Adrenal gland (tissue), 9 donors: ENCODE measurements at regions not wholly inside any gene's neighbourhood (a gene's known extent, or its start where the extent isn't known, plus 50 kb on each side); places are given as distances from the start of the nearest gene placed in this dataset.

ENCODE experiments used
- DNase-seq, 7 donors: peaks; one replicate each; pipeline ENCODE4 v3.0.0-alpha.2; 2019 to 2020
- H3K27ac ChIP-seq, 5 donors: fragments of 200-600 bp; sonication (generic) in 4 of 5; 1 replicate in 3 of 5; 2 replicates in 2 of 5; pipeline versions ENCODE4 v1.5.1 to v1.8.0; 2016 to 2020; ENCODE audit warnings: mild to moderate bottlenecking in 1 of 5
- H3K27me3 ChIP-seq: fragments of 200-600 bp; 2 replicates; pipeline ENCODE4 v1.8.0; 2021
- H3K36me3 ChIP-seq, 2 donors: fragments of 200-600 bp; replicated peaks in 1 of 2; 1 replicate in 1 of 2; 2 replicates in 1 of 2; pipeline versions ENCODE4 v1.5.1 to v1.8.0; 2018 to 2022
- H3K4me1 ChIP-seq, 2 donors: fragments of 200-600 bp; replicated peaks in 1 of 2; 1 replicate in 1 of 2; 2 replicates in 1 of 2; pipeline versions ENCODE4 v1.5.1 to v1.8.0; 2018 to 2021
- H3K4me3 ChIP-seq, 4 donors: fragments of 200-600 bp; sonication (generic) in 3 of 4; one replicate each; pipeline ENCODE4 v1.5.1; 2016 to 2018
- H3K9me3 ChIP-seq, 3 donors: fragments of 200-600 bp; sonication (generic) in 1 of 3; replicated peaks in 1 of 3; 1 replicate in 2 of 3; 2 replicates in 1 of 3; pipeline versions ENCODE4 v1.5.1 to v1.8.0; 2016 to 2021
- CTCF ChIP-seq, 6 experiments: fragments of 450-650 bp in 4 of 6; fragments of 200-600 bp in 2 of 6; sonication (generic) in 1 of 6; IDR thresholded peaks; 1 replicate in 5 of 6; 2 replicates in 1 of 6; pipeline versions ENCODE4 v1.5.1 to v1.8.0; 2016 to 2021; ENCODE audit warnings: antibody characterized with exemption in 6 of 6, mild to moderate bottlenecking in 2 of 6, moderate library complexity in 1 of 6
- POLR2A ChIP-seq, 2 donors: fragments of 450-650 bp; IDR thresholded peaks; one replicate each; pipeline ENCODE4 v1.6.1; 2017; ENCODE audit warnings: antibody characterized with exemption in 2 of 2, mild to moderate bottlenecking in 2 of 2, moderate library complexity in 1 of 2
- WGBS, 4 donors: extraction: QIAGEN DNeasy Blood & Tissue Kit in 2 of 4; methylation state at CpG; one replicate each; pipeline versions ENCODE4 v1.1.5 to v1.1.7; 2013 to 2017; 5-methylcytosine and 5-hydroxymethylcytosine counted together
- intact Hi-C, 2 donors: fragments of 100-400 bp; cut with DNase I; formaldehyde crosslinking; loops; one replicate each; pipeline versions ENCODE4 v1.14.1 to v1.15.0; 2022 to 2023
- donor health status: healthy with polysubstance abuse.
- donor health status: Bipolar disorder and iron deficiency.
- donor health status: DM: yes; HTN: yes; CAD: no.
- donor health status: DM: no; HTN: no; CAD: no.
- donor health status: DM: no; HTN: no; CAD: no.

GRCh38 chr4:129968366-129968765 is 872.4 kb downstream of the C4orf33 start:
- Histone ChIP-seq H3K27me3 (no peaks in the 10 kb centered on the region), H3K36me3 (no peaks in the 10 kb centered on the region), H3K9me3 (no peaks in the 10 kb centered on the region), H3K4me1 (no peaks in the 10 kb centered on the region), H3K4me3 (no peak overlapping the region), H3K27ac (no peak overlapping the region)
- no peak for DNase-seq
- WGBS, 4 donors, result 73 to 85% (median 77%) methylated on average over 3 of the region's 3 CpGs
- intact Hi-C loops, result no loop called here
- TF ChIP-seq CTCF (IDR thresholded peaks at IDR 0.05) (no peak), POLR2A (IDR thresholded peaks at IDR 0.05) (no peak)

DNA sequence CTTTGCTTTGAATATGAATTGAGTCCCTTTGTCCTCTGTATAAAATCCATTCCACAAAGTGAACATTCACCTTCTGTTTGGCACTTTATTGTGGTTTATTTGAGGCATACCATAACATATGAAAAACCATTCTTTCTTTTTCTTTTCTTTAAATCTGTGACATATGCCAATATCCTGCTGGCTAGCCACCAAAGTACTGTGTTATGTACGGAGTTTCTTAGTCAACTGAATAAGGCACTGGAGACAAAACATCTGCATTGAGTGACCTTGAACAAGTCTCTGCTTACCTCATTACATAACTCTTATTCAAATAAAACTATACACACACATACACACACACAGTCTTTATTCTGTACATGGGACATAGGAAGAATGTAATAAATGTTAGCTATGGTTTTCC is 872.8 kb downstream of the C4orf33 start:
- H3K4me3 ChIP-seq, result no peak overlapping the region
- no peak overlapping the region for H3K27ac ChIP-seq
- H3K36me3 ChIP-seq, result no peaks in the 10 kb centered on the region
- H3K9me3 ChIP-seq, result no peaks in the 10 kb centered on the region
- no peaks in the 10 kb centered on the region for H3K27me3 ChIP-seq
- intact Hi-C loops, result no loop called here
- H3K4me1 ChIP-seq, result no peaks in the 10 kb centered on the region
- no peak for TF ChIP-seq CTCF (IDR thresholded peaks at IDR 0.05)
- no peak for TF ChIP-seq POLR2A (IDR thresholded peaks at IDR 0.05)
- DNase-seq, result no peak
- WGBS, 4 donors, result 43 to 65% (median 61%) methylated on average over 1 of the region's 1 CpG

GRCh38 chr4:129970801-129971200 is 874.8 kb downstream of the C4orf33 start:
- 74 to 80% (median 78%) methylated on average over 3 of the region's 3 CpGs for WGBS, 4 donors
- Histone ChIP-seq H3K27me3 (no peaks in the 10 kb centered on the region), H3K4me3 (no peak overlapping the region), H3K9me3 (no peaks in the 10 kb centered on the region), H3K36me3 (no peaks in the 10 kb centered on the region), H3K27ac (no peak overlapping the region), H3K4me1 (no peaks in the 10 kb centered on the region)
- DNase-seq, result no peak
- intact Hi-C loops, result no loop called here
- TF ChIP-seq CTCF (IDR thresholded peaks at IDR 0.05) (no peak), POLR2A (IDR thresholded peaks at IDR 0.05) (no peak)

DNA sequence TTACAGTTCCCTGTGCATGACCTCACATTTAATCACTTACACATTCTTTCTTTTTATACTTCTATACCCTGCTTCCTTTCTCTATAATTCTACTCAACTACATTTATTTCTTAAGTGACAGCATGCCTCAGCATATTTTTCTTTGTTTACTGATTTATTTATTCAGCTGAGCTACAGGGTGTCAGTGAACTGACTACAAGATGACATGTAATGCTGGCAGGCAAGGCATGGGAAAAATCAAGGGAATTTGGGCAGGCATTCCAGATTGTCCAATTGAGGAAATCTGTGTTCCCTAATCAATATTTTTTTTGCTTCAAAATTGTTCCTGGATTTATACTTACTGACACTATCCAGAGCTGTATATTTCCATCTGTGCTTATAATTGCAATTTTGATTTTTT is 875.5 kb downstream of the C4orf33 start:
- no peak overlapping the region for H3K4me3 ChIP-seq
- no peak for DNase-seq
- H3K36me3 ChIP-seq, result no peaks in the 10 kb centered on the region
- TF ChIP-seq CTCF (IDR thresholded peaks at IDR 0.05), result no peak
- no peak for TF ChIP-seq POLR2A (IDR thresholded peaks at IDR 0.05)
- no peak overlapping the region for H3K27ac ChIP-seq
- no peaks in the 10 kb centered on the region for H3K27me3 ChIP-seq
- H3K4me1 ChIP-seq, result no peaks in the 10 kb centered on the region
- H3K9me3 ChIP-seq, result no peaks in the 10 kb centered on the region
- intact Hi-C loops, result no loop called here
